ENCODE measurements at regions not wholly inside any gene's neighbourhood (a gene's known extent, or its start where the extent isn't known, plus 50 kb on each side); places are given as distances from the start of the nearest gene placed in this dataset.

- intact Hi-C loops (cut with DNase I), result no loop called here
- peak in 3 of 4 donors; percentile 13 to 32 (median 13) for DNase-seq
- no peak for ATAC-seq
- H3K27me3 ChIP-seq, result no peaks in the 10 kb centered on the region
- H3K4me3 ChIP-seq, result no peak overlapping the region
- no peaks in the 10 kb centered on the region for H3K9me3 ChIP-seq
- no peak for TF ChIP-seq CTCF (IDR thresholded peaks at IDR 0.05)
- no peak for TF ChIP-seq POLR2A (IDR thresholded peaks at IDR 0.05)
- peaks cover 6% of the 10 kb centered on the region for H3K4me1 ChIP-seq
- H3K36me3 ChIP-seq (replicated peaks in 1 of 2; ENCODE audit: insufficient read depth in 1 of 2, low read depth in 2 of 2), result no peaks in the 10 kb centered on the region
- WGBS, 2 donors, result 17 to 28% methylated on average over 10 of the region's 10 CpGs
- H3K27ac ChIP-seq, result peak overlapping the region in 1 of 4 donors; percentile 44
These were observed 181.4 kb downstream of the AKR1D1 start for GRCh38 chr7:138257459-138258196.

- peaks cover 6% of the 10 kb centered on the region for H3K4me1 ChIP-seq
- no peaks in the 10 kb centered on the region for H3K9me3 ChIP-seq
- H3K27ac ChIP-seq, result peak overlapping the region in 1 of 4 donors; percentile 44
- no peaks in the 10 kb centered on the region for H3K36me3 ChIP-seq (replicated peaks in 1 of 2; ENCODE audit: insufficient read depth in 1 of 2, low read depth in 2 of 2)
- H3K27me3 ChIP-seq, result no peaks in the 10 kb centered on the region
- no peak overlapping the region for H3K4me3 ChIP-seq
- intact Hi-C loops (cut with DNase I), result no loop called here
- no peak for DNase-seq
- TF ChIP-seq CTCF (IDR thresholded peaks at IDR 0.05) (no peak), POLR2A (IDR thresholded peaks at IDR 0.05) (no peak)
- WGBS, 2 donors, result 48 to 78% methylated on average over 3 of the region's 3 CpGs
- no peak for ATAC-seq
These were observed 181.9 kb downstream of the AKR1D1 start for GRCh38 chr7:138258197-138258559.

DNA sequence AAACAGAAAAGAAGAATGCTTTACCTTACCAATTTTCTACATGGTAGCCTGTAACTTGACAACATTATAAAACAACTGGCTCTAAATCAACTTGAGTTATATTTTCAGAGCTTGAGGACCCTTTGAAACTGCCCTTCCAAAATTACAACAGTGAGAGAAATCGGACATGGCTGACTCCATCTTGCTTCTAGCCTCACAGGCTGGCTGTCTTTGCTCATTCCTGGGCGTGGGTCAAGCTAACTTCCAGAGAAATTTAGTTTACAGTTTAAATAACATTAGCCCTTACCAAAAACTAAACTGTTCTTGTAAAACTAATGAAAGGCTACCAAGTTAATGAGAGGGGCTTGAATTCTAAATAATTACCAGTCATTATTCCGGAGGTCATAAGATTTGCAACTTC lies 183.4 kb downstream of the AKR1D1 start:
- Histone ChIP-seq H3K27ac (no peak overlapping the region), H3K4me1 (peaks cover 6% of the 10 kb centered on the region), H3K9me3 (no peaks in the 10 kb centered on the region), H3K27me3 (no peaks in the 10 kb centered on the region), H3K36me3 (replicated peaks in 1 of 2; ENCODE audit: insufficient read depth in 1 of 2, low read depth in 2 of 2) (no peaks in the 10 kb centered on the region), H3K4me3 (no peak overlapping the region)
- TF ChIP-seq CTCF (IDR thresholded peaks at IDR 0.05) (no peak), POLR2A (IDR thresholded peaks at IDR 0.05) (no peak)
- intact Hi-C loops (cut with DNase I), result no loop called here
- DNase-seq (no peak), ATAC-seq (no peak)
- WGBS, 2 donors, result 84 to 92% methylated on average over 3 of the region's 3 CpGs

GRCh38 chr7:138267934-138268333 lies 191.7 kb downstream of the AKR1D1 start:
- Histone ChIP-seq H3K36me3 (replicated peaks in 1 of 2; ENCODE audit: insufficient read depth in 1 of 2, low read depth in 2 of 2) (no peaks in the 10 kb centered on the region), H3K4me3 (no peak overlapping the region), H3K27me3 (no peaks in the 10 kb centered on the region), H3K9me3 (no peaks in the 10 kb centered on the region), H3K27ac (no peak overlapping the region), H3K4me1 (no peaks in the 10 kb centered on the region)
- DNase-seq, result no peak
- TF ChIP-seq CTCF (IDR thresholded peaks at IDR 0.05) (no peak), POLR2A (IDR thresholded peaks at IDR 0.05) (no peak)
- WGBS, 2 donors, result 80 to 100% methylated on average over 1 to 6 of the region's 6 CpGs
- intact Hi-C loops (cut with DNase I), result no loop called here
- no peak for ATAC-seq

DNA sequence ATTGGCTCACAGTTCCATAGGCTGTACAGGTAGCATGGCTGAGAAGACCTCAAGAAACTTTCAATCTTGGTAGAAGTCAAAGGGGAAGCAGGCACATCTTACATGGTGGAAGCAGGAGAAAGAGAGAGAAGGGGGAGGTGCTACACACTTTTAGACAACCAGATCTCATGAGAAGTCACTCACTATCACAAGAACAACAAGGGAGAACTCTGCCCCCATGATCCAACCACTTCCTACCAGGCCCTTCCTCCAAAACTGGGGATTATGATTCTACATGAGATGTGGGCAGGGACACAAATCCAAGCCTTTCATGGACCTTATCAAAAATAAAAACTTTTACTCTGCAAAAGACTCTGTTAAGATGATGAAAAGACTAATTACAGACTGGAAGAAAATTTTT lies 183.2 kb upstream of the TRIM24 start:
- intact Hi-C loops (cut with DNase I), result no loop called here
- Histone ChIP-seq H3K27ac (no peak overlapping the region), H3K9me3 (no peaks in the 10 kb centered on the region), H3K4me1 (no peaks in the 10 kb centered on the region), H3K36me3 (replicated peaks in 1 of 2; ENCODE audit: insufficient read depth in 1 of 2, low read depth in 2 of 2) (no peaks in the 10 kb centered on the region), H3K27me3 (no peaks in the 10 kb centered on the region), H3K4me3 (no peak overlapping the region)
- no peak for ATAC-seq
- DNase-seq, result no peak
- TF ChIP-seq CTCF (IDR thresholded peaks at IDR 0.05) (no peak), POLR2A (IDR thresholded peaks at IDR 0.05) (no peak)
